Activated naive CD8-positive, alpha-beta T cell treated with anti-CD3 and anti-CD28 coated beads, Interleukin-2, amount 10 ng/mL, durations not matched to agents 7 days and 5 days (primary cell): ENCODE measurements at regions not wholly inside any gene's neighbourhood (a gene's known extent, or its start where the extent isn't known, plus 50 kb on each side); places are given as distances from the start of the nearest gene placed in this dataset.

Source experiments
- ATAC-seq: fragments of 150-1000 bp; cut with Tn5 transposase; one replicate; pipeline ENCODE4 v1.10.0; 2021; ENCODE audit warnings: low read depth, moderate library complexity
- POLR2A ChIA-PET: fragments of 350-600 bp; sonication (Branson Sonifier 250); formaldehyde crosslinking; loops from one replicate; lab custom pipeline; 2021; ENCODE audit warnings: antibody characterized with exemption; lab: Charles Lee
- DNase-seq: peaks from one replicate; pipeline ENCODE4 v3.0.0; 2021
- H3K27ac Mint-ChIP-seq: one replicate; pipeline ENCODE4 v1.8.0; 2022; ENCODE audit warnings: mild to moderate bottlenecking, mixed read lengths
- H3K27me3 Mint-ChIP-seq: one replicate; pipeline ENCODE4 v1.8.0; 2022; ENCODE audit warnings: mild to moderate bottlenecking, moderate library complexity, mixed read lengths
- H3K36me3 Mint-ChIP-seq: one replicate; pipeline ENCODE4 v1.8.0; 2021; ENCODE audit warnings: mild to moderate bottlenecking, mixed read lengths
- H3K4me1 Mint-ChIP-seq: one replicate; pipeline ENCODE4 v1.8.0; 2021; ENCODE audit warnings: mixed read lengths
- H3K4me3 Mint-ChIP-seq: one replicate; pipeline ENCODE4 v1.8.0; 2022; ENCODE audit warnings: mild to moderate bottlenecking, moderate library complexity, mixed read lengths
- H3K9me3 Mint-ChIP-seq: one replicate; pipeline ENCODE4 v1.8.0; 2021; ENCODE audit warnings: mixed read lengths

DNA sequence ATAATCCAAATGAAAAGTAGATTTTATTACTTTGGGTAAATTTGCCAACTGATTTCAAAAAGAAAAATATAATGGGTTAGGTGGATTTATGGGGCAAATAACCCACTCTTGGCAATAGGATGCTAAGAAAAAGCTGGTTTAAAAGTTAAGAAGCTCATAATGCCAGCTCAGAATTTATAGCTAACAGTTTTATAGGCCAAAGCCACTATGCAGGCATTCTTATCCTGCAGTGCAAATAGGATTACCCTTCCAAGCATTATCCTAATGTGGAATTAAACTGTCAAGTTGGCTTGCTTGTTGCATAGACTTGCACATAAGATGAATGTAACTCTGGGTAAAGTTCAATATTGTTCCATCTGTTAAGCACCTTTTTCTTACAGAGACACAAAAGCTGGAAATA, 703.0 kb downstream of the PCDH18 start:
- H3K27ac Mint-ChIP-seq, result no peak overlapping the region
- ATAC-seq (no peak), DNase-seq (no peak)
- H3K9me3 Mint-ChIP-seq, result no peaks in the 10 kb centered on the region
- H3K4me3 Mint-ChIP-seq, result no peak overlapping the region
- H3K4me1 Mint-ChIP-seq, result no peaks in the 10 kb centered on the region
- POLR2A ChIA-PET, result no interaction called here
- H3K27me3 Mint-ChIP-seq, result no peaks in the 10 kb centered on the region
- no peaks in the 10 kb centered on the region for H3K36me3 Mint-ChIP-seq

- no peaks in the 10 kb centered on the region for H3K36me3 Mint-ChIP-seq
Measured at GRCh38 chr4:136823020-136823419, 709.3 kb downstream of the PCDH18 start.

DNA sequence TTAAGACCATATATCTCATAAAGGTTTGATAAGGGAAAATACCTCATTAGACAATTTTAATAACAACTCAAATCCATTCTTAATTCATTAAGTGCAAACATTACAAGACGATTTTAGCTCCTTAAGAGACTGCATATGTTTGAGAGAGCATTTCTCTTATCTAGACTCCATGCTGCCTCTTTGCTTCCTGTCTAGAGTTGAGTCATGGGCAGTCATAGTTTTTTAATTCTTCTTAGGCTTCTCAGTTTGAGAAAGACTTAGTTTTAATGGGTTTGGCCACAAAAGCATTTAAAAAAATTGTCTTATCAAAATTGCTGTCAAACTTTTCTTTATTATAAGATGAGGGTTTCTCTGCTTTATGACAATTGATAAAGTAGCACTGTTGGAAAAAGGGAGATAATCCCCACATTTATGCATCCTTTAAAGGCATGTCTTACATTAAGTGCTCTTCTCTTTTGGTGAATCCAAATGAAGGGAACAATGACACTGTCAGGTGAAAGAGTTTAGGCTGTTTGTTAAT, 713.4 kb downstream of the PCDH18 start:
- Mint-ChIP-seq H3K4me3 (no peak overlapping the region), H3K27me3 (no peaks in the 10 kb centered on the region), H3K36me3 (no peaks in the 10 kb centered on the region), H3K4me1 (no peaks in the 10 kb centered on the region), H3K9me3 (no peaks in the 10 kb centered on the region), H3K27ac (no peak overlapping the region)
- POLR2A ChIA-PET, result no interaction called here
- ATAC-seq, result no peak
- DNase-seq, result no peak

More at GRCh38 chr4:136823020-136823419, 709.3 kb downstream of the PCDH18 start:
- Mint-ChIP-seq H3K9me3 (no peaks in the 10 kb centered on the region), H3K27ac (no peak overlapping the region), H3K4me3 (no peak overlapping the region), H3K27me3 (no peaks in the 10 kb centered on the region), H3K4me1 (no peaks in the 10 kb centered on the region)
- no peak for ATAC-seq
- POLR2A ChIA-PET, result no interaction called here
- DNase-seq, result no peak

DNA sequence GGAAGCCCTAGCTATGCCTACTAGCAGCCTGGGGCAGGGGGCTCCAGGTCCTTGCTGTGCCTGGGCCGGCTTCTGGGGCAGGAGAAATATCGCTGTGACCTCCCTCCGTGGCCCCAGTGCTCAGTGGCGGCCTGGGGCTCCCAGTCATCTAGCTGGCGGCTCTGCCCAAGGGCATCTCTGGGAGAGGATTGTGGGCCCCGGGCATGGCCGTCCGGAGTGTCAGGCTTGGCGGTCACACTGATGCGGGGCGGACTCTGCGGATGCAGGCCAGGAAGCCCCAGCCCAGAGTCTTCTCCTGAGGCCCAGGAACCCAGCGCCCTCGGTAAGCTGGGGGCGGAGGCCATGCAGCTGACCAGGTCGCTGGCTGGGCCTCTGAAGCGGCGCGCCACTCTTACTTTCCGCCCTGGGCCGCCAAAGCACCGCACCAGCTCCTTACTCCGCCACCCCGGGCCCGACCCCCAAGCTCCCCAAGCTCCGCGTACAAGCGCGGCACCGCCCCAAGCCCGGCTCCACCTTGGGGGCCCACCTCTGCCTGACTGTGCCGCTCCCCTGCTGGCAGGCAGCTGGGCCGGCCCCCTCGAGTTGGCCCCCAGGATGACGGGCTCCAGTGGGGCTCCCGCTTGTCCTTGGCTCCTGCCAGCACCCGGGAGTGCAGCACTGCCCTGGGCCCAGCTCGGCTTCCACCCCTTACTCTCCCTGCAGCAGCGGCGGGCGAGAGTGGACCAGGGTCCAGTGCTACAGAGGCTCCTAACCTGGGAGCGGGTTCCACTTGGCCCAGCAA, 720.0 kb downstream of the PCDH18 start:
- POLR2A ChIA-PET, result no interaction called here
- Mint-ChIP-seq H3K36me3 (no peaks in the 10 kb centered on the region), H3K4me3 (no peak overlapping the region), H3K27me3 (no peaks in the 10 kb centered on the region), H3K9me3 (no peaks in the 10 kb centered on the region), H3K27ac (no peak overlapping the region), H3K4me1 (no peaks in the 10 kb centered on the region)
- DNase-seq, result no peak
- ATAC-seq, result no peak

DNA sequence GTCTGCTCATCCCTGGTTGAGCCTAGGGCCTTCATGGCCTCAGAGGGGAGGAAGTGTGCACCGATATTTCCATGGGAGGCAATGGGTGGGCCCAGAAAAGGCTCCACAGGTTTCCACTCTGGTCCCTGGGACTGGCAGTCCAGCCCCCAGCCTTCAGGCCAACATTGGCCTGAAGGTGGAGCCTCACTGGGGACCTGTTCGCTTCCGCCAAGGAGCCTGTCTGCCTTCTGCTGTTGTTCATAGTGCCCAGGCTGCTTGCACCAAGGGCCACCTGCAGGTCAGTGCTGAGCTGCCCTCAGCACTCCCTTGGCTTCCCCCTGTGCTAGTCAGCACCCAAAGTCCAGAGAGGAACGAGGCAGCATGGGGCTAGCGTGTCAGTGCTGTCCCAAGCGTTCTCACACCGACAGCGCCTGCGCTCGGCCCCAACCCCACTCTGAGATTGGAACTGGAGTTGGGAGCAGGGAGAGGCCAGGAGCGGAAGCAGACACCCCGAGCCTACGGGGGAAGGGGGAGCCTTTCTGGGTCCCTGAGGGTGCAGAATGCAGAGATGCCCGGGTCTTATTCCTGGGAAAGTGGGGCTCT, 720.7 kb downstream of the PCDH18 start:
- Mint-ChIP-seq H3K27ac (no peak overlapping the region), H3K4me3 (no peak overlapping the region), H3K9me3 (no peaks in the 10 kb centered on the region), H3K4me1 (no peaks in the 10 kb centered on the region), H3K36me3 (no peaks in the 10 kb centered on the region), H3K27me3 (no peaks in the 10 kb centered on the region)
- POLR2A ChIA-PET, result no interaction called here
- DNase-seq (no peak), ATAC-seq (no peak)

DNA sequence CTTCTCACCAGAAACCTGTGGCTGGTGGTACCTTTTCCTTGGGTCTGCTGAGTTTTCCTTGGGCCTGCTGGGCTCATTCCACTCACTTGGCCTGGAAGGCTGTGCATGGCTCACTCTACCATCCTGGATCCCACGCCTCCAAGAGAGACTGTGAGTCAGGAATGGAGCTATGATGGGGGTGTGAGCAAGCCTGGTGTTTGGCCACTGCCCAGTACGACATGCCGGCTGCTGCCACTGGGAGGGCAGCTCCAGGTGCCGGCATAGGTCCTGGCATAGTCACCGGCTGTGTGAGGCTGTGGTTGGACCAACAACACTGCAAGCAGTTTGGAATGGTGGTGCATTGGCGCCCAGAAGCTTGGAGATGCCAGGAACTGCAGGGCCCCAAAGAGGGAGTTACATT, 721.7 kb downstream of the PCDH18 start:
- peaks cover 2% of the 10 kb centered on the region for H3K9me3 Mint-ChIP-seq
- no peaks in the 10 kb centered on the region for H3K4me1 Mint-ChIP-seq
- H3K36me3 Mint-ChIP-seq, result no peaks in the 10 kb centered on the region
- H3K4me3 Mint-ChIP-seq, result no peak overlapping the region
- H3K27ac Mint-ChIP-seq, result no peak overlapping the region
- ATAC-seq (no peak), DNase-seq (no peak)
- POLR2A ChIA-PET, result no interaction called here
- no peaks in the 10 kb centered on the region for H3K27me3 Mint-ChIP-seq

- H3K27me3 Mint-ChIP-seq, result peaks cover 2% of the 10 kb centered on the region
- POLR2A ChIA-PET, result no interaction called here
- DNase-seq (no peak), ATAC-seq (no peak)
- H3K4me1 Mint-ChIP-seq, result no peaks in the 10 kb centered on the region
- no peaks in the 10 kb centered on the region for H3K36me3 Mint-ChIP-seq
- H3K4me3 Mint-ChIP-seq, result no peak overlapping the region
- H3K27ac Mint-ChIP-seq, result no peak overlapping the region
- H3K9me3 Mint-ChIP-seq, result peaks cover 2% of the 10 kb centered on the region
Measured at GRCh38 chr4:136806844-136807243, 725.5 kb downstream of the PCDH18 start.

DNA sequence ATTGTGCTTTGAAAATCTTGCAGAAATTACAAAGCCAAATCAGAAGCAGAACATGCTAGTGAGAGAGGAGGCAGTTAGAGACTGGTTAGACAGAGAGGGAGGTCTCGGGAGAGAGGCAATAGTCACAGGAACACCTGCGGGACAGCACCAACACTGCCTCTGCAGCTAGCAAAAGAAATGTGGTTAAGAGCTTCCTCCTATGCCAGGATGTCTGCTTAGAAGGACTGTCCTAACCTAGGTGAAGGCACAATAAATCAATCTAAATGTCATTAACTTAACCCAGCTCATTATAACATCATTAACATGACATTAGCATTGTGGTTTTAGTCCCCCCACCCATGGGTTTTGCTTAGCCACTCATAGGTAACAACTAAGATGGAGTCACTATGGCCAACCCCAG, 726.7 kb downstream of the PCDH18 start:
- Mint-ChIP-seq H3K36me3 (no peaks in the 10 kb centered on the region), H3K4me1 (no peaks in the 10 kb centered on the region), H3K4me3 (no peak overlapping the region), H3K27me3 (peaks cover 2% of the 10 kb centered on the region), H3K27ac (no peak overlapping the region), H3K9me3 (peaks cover 2% of the 10 kb centered on the region)
- DNase-seq (no peak), ATAC-seq (no peak)
- POLR2A ChIA-PET, result no interaction called here

DNA sequence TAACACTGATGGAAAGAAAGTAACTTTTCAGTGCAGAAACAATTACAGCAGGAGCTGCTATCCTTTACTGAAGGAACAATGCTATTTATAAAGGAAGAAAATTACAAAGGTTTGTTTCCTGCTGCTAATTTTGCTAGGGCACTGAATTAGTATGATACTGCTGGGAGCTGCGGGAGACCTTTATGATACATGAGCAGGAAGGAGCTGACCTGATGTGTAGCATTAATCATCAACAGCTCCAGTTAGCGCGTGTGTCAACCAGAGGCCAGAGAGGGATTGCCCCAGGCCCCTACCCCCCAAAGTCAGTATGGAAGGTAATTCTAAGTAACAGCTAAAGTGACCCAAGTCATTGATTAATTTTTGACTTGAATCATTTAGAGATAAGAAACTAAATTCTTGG, 728.9 kb downstream of the PCDH18 start:
- H3K36me3 Mint-ChIP-seq, result no peaks in the 10 kb centered on the region
- H3K4me1 Mint-ChIP-seq, result no peaks in the 10 kb centered on the region
- H3K27me3 Mint-ChIP-seq, result peaks cover 2% of the 10 kb centered on the region
- POLR2A ChIA-PET, result no interaction called here
- H3K4me3 Mint-ChIP-seq, result no peak overlapping the region
- DNase-seq (no peak), ATAC-seq (no peak)
- peaks cover 2% of the 10 kb centered on the region for H3K9me3 Mint-ChIP-seq
- no peak overlapping the region for H3K27ac Mint-ChIP-seq

DNA sequence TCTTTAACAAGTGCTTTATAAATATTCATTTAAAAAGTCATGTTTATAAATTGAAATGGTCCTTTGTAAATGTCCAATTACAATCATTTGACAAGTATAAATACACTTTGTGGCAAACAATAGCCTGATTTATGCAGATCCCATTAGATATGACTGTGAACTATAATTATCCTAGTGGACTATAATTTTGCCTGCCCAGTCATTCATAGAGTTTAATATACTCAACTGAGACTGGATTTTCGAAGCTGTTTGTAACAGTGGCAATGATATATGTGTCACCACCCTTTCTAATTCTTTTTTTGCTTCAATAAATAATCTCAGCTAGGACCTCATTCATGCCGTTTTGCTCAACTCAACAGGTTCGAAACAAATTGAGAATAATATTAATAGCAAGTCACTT, 732.0 kb downstream of the PCDH18 start:
- H3K27ac Mint-ChIP-seq, result no peak overlapping the region
- no peak for ATAC-seq
- no peaks in the 10 kb centered on the region for H3K4me1 Mint-ChIP-seq
- DNase-seq, result no peak
- H3K4me3 Mint-ChIP-seq, result no peak overlapping the region
- H3K27me3 Mint-ChIP-seq, result no peaks in the 10 kb centered on the region
- POLR2A ChIA-PET, result no interaction called here
- H3K9me3 Mint-ChIP-seq, result no peaks in the 10 kb centered on the region
- H3K36me3 Mint-ChIP-seq, result no peaks in the 10 kb centered on the region

DNA sequence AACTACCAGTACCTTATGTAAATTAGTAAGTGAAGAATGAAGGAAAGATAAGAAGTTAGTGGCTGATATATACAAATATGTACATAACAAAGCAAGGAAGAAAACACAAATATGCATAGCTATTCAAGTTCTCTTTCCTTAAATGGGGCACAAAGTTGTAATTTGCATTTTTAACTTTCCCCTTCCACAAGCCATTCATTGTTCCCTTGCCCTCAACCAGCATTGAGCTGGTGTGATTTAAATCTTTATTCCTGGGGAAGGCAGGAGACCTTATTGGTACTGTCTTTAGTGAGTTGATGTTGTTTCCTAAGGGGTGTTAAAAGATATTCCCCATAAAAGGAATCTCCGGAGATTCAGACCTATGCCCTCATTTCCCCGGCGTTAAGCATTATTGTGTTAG, 735.3 kb downstream of the PCDH18 start:
- Mint-ChIP-seq H3K36me3 (no peaks in the 10 kb centered on the region), H3K9me3 (no peaks in the 10 kb centered on the region), H3K27ac (no peak overlapping the region), H3K4me3 (no peak overlapping the region), H3K4me1 (no peaks in the 10 kb centered on the region), H3K27me3 (no peaks in the 10 kb centered on the region)
- DNase-seq (no peak), ATAC-seq (no peak)
- POLR2A ChIA-PET, result no interaction called here

GRCh38 chr4:136793848-136794247, 738.4 kb downstream of the PCDH18 start:
- Mint-ChIP-seq H3K27ac (no peak overlapping the region), H3K4me1 (no peaks in the 10 kb centered on the region), H3K36me3 (no peaks in the 10 kb centered on the region), H3K9me3 (no peaks in the 10 kb centered on the region), H3K4me3 (no peak overlapping the region), H3K27me3 (no peaks in the 10 kb centered on the region)
- DNase-seq (no peak), ATAC-seq (no peak)
- POLR2A ChIA-PET, result no interaction called here

DNA sequence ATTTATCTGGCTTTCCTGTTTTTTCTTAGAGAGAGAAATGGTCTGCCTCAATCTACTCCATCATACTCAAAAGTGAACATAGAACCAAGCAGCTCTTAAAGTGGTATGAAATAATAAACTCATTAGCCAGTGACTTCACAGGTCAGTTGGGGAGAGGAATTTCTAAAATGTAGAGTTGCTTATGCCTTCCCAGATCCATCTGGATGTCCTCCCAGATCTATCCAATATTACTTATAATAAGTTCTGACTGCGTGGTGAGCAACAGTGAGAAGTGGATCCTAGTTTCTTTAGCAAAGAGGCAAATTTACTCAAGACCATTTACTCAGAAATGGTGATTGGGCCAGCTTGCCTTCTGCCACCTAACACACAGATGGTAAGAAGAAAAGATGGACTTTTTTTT, 748.0 kb downstream of the PCDH18 start:
- Mint-ChIP-seq H3K4me3 (no peak overlapping the region), H3K27me3 (no peaks in the 10 kb centered on the region), H3K36me3 (no peaks in the 10 kb centered on the region), H3K9me3 (no peaks in the 10 kb centered on the region), H3K4me1 (no peaks in the 10 kb centered on the region), H3K27ac (no peak overlapping the region)
- POLR2A ChIA-PET, result no interaction called here
- ATAC-seq, result no peak
- no peak for DNase-seq

DNA sequence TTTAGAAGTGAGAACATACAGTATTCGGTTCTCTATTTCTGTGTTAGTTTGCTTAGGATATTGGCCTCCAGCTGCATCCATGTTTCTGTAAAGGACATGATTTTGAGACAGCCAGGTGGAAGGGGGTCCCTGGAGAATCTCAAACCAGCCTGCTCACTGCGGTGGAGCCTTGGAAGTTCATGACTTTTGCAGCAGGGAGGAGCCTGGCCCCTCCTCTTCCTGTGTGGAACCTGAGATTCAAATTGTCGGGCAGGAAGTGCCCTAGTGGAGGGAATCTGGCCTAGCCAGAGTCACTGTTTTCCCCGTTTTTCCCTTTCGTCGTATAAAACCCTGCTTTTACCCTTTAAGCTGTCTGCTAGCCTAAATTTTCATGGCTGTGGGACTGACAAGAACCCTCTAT, 762.6 kb downstream of the PCDH18 start:
- no peak for ATAC-seq

More for the DNA sequence above, 762.6 kb downstream of the PCDH18 start:
- H3K27me3 Mint-ChIP-seq, result no peaks in the 10 kb centered on the region
- H3K4me1 Mint-ChIP-seq, result no peaks in the 10 kb centered on the region
- DNase-seq, result no peak
- H3K36me3 Mint-ChIP-seq, result no peaks in the 10 kb centered on the region
- no peak overlapping the region for H3K27ac Mint-ChIP-seq
- H3K4me3 Mint-ChIP-seq, result no peak overlapping the region
- H3K9me3 Mint-ChIP-seq, result no peaks in the 10 kb centered on the region
- POLR2A ChIA-PET, result no interaction called here
